AG09319 (cell line): ENCODE measurements at regions not wholly inside any gene's neighbourhood (a gene's known extent, or its start where the extent isn't known, plus 50 kb on each side); places are given as distances from the start of the nearest gene placed in this dataset.

Experiments used
- DNase-seq: peaks from one replicate; pipeline ENCODE4 v3.0.0-alpha.2; 2010; ENCODE audit warnings: low read depth; ENCODE audit errors: extremely low read depth
- CTCF ChIP-seq: IDR thresholded peaks from 2 replicates; pipeline ENCODE4 v1.5.1; 2011; ENCODE audit warnings: low read depth, mild to moderate bottlenecking, inconsistent platforms, low read length, moderate library complexity

- no peak for TF ChIP-seq CTCF
- no peak for DNase-seq
Observed at GRCh38 chrX:13153796-13154195, 109.4 kb upstream of the FAM9C start.

GRCh38 chrX:13152518-13153185 lies 108.2 kb upstream of the FAM9C start:
- TF ChIP-seq CTCF = no peak
- DNase-seq = no peak

- TF ChIP-seq CTCF = no peak
- DNase-seq = no peak
Observed at GRCh38 chrX:13151828-13152517, 107.6 kb upstream of the FAM9C start.

GRCh38 chrX:13149702-13150350 lies 105.4 kb upstream of the FAM9C start:
- no peak for DNase-seq
- TF ChIP-seq CTCF = no peak

GRCh38 chrX:13147733-13148132 lies 103.3 kb upstream of the FAM9C start:
- no peak for TF ChIP-seq CTCF
- no peak for DNase-seq

- DNase-seq = no peak
- no peak for TF ChIP-seq CTCF
Observed at GRCh38 chrX:13147147-13147546, 102.7 kb upstream of the FAM9C start.

GRCh38 chrX:13144927-13145655 lies 100.7 kb upstream of the FAM9C start:
- no peak for DNase-seq
- TF ChIP-seq CTCF = no peak
